22Rv1 (cell line): ENCODE measurements at regions not wholly inside any gene's neighbourhood (a gene's known extent, or its start where the extent isn't known, plus 50 kb on each side); places are given as distances from the start of the nearest gene placed in this dataset.

Experiments
- H3K27ac ChIP-seq: fragments of 450-650 bp; 2 replicates; pipeline ENCODE4 v1.5.1; 2017
- CTCF ChIP-seq: fragments of 450-650 bp; IDR thresholded peaks from 2 replicates; pipeline ENCODE4 v1.5.1; 2017; ENCODE audit warnings: mild to moderate bottlenecking
- ZFX ChIP-seq: fragments of 450-650 bp; IDR thresholded peaks from 2 replicates; pipeline ENCODE4 v1.6.1; 2017; ENCODE audit warnings: antibody characterized with exemption, borderline replicate concordance

DNA sequence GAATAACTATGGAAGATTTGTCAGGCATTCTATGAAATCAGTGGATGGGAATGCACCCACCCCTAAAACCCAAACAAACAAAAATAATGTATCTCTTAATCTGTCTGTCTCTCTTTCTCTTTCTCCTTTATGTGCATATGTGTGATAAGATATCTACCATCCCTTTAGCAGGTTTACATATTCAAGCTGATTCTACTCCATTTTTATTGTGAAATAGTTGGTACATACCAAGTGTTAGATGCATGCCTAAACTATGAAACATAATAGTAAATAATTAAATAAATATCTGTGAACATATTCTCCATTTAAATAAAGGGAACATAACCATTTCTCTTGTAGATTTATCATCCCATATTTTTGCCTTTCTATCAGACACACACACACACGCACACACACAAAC lies 121.8 kb upstream of the PCDH9 start:
- TF ChIP-seq ZFX (no peak), CTCF (no peak)

GRCh38 chr13:67351114-67351513 lies 121.0 kb upstream of the PCDH9 start:
- TF ChIP-seq ZFX (no peak), CTCF (no peak)
- H3K27ac ChIP-seq, result no peak overlapping the region

More for the DNA sequence above, 121.8 kb upstream of the PCDH9 start:
- no peak overlapping the region for H3K27ac ChIP-seq

GRCh38 chr13:67343777-67344176 lies 113.6 kb upstream of the PCDH9 start:
- TF ChIP-seq ZFX, result no peak
- H3K27ac ChIP-seq, result no peak overlapping the region

DNA sequence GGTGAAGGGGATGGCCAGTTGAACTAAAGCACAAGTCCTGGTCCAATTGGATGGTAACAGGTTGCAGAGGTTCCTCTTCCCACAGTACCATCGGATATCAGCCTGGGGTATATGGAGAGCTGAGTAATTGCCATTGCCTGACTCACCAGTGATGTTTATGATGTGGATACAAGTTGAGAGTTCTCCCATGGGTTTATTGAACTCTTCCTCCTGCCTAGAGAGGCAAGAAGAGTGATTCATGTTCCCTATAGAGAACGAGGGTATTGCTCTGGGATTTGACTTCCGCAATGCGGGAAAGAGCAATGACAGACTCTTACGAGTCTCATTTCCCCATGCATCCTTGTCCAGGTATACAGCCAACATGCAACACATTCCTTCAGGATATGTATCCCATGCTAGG lies 111.3 kb upstream of the PCDH9 start:
- TF ChIP-seq ZFX (no peak), CTCF (no peak; the same call in 1 of the 2 replicates)
- no peak overlapping the region for H3K27ac ChIP-seq

- TF ChIP-seq CTCF (no peak), ZFX (no peak)
- no peak overlapping the region for H3K27ac ChIP-seq
These were observed 100.0 kb upstream of the PCDH9 start for GRCh38 chr13:67330149-67330548.

- TF ChIP-seq ZFX, result no peak
- TF ChIP-seq CTCF, result no peak
- H3K27ac ChIP-seq, result no peak overlapping the region
These were observed 98.8 kb upstream of the PCDH9 start for GRCh38 chr13:67328895-67329294.

DNA sequence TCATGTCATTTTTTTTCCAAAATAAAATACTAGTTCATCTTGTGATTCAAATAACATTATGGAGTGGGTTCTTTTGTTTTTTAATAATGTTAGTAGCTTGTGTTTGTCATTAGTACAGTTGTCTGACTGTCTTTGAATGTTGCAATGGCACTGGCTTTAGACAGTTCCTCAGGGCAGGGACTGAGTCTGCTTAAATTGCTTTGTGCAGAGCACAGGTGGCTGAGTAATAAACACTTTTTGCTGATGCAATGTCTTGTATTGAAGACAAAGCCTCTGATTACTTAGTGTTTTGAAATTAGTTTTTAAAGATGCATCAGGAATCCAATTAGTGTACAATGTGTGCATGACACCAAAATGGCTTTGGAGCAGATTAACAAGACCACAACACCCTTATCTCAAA lies 88.7 kb upstream of the PCDH9 start:
- H3K27ac ChIP-seq, result no peak overlapping the region
- TF ChIP-seq CTCF, result no peak

- no peak overlapping the region for H3K27ac ChIP-seq
- TF ChIP-seq ZFX (no peak), CTCF (no peak)
These were observed 88.3 kb upstream of the PCDH9 start for GRCh38 chr13:67318398-67318797.
